IMR-90 (cell line): ENCODE measurements at regions not wholly inside any gene's neighbourhood (a gene's known extent, or its start where the extent isn't known, plus 50 kb on each side); places are given as distances from the start of the nearest gene placed in this dataset.

Source experiments
- ATAC-seq: fragments of 200-7000 bp; cut with Tn5 transposase; 2 replicates; pipeline ENCODE4 v1.9.1; 2020; ENCODE audit warnings: low read depth, mild to moderate bottlenecking, moderate library complexity
- BruUV-seq: library from RNA; stranded (reverse); fragments of 400-500 nt; replicated peaks from 2 replicates; lab custom pipeline; 2021; lab: Mats Ljungman, UMichigan
- CTCF ChIA-PET: fragments of 300-600 bp; formaldehyde crosslinking; extraction: SDS; loops from one replicate; lab custom pipeline; 2021; ENCODE audit warnings: antibody characterized with exemption; lab: Yijun Ruan, JAX
- POLR2A ChIA-PET: fragments of 300-600 bp; sonication (Branson Sonifier 250); formaldehyde crosslinking; loops from one replicate; lab custom pipeline; 2022; ENCODE audit warnings: antibody characterized with exemption; ENCODE audit not compliant: unreplicated experiment; lab: Charles Lee
- DNase-seq: peaks from one replicate; pipeline ENCODE4 v3.0.0; 2013
- H2AFZ ChIP-seq: replicated peaks from 2 replicates; pipeline ENCODE3; 2013; ENCODE audit warnings: low read length, mild to moderate bottlenecking; ENCODE audit not compliant: poor library complexity
- H2AK5ac ChIP-seq: 2 replicates; pipeline ENCODE4 v1.6.1; 2013; ENCODE audit warnings: low read depth, low read length, inconsistent platforms
- H2AK9ac ChIP-seq: replicated peaks from 2 replicates; pipeline ENCODE3; 2013; ENCODE audit warnings: mild to moderate bottlenecking, low read depth, low read length, moderate library complexity; ENCODE audit not compliant: poor library complexity
- H2BK120ac ChIP-seq: 2 replicates; pipeline ENCODE4 v1.6.1; 2013; ENCODE audit warnings: low read depth, low read length, inconsistent platforms
- H2BK15ac ChIP-seq: 3 replicates; pipeline ENCODE4 v1.6.1; 2013; ENCODE audit warnings: low read depth, low read length, inconsistent platforms
- H2BK20ac ChIP-seq: 2 replicates; pipeline ENCODE4 v1.6.1; 2013; ENCODE audit warnings: low read depth, mild to moderate bottlenecking, inconsistent platforms, low read length, moderate library complexity
- H2BK5ac ChIP-seq: 2 replicates; pipeline ENCODE4 v1.6.1; 2013; ENCODE audit warnings: mild to moderate bottlenecking, low read depth, low read length, inconsistent platforms; ENCODE audit not compliant: poor library complexity, severe bottlenecking
- H3K14ac ChIP-seq: replicated peaks from 2 replicates; pipeline ENCODE4 v1.6.1; 2013; ENCODE audit warnings: low read depth, low read length, inconsistent platforms
- H3K18ac ChIP-seq: 2 replicates; pipeline ENCODE4 v1.6.1; 2013; ENCODE audit warnings: low read depth, low read length, control low read depth
- H3K23ac ChIP-seq: 2 replicates; pipeline ENCODE4 v1.6.1; 2013; ENCODE audit warnings: low read depth, low read length, inconsistent platforms
- H3K27ac ChIP-seq: 2 replicates; pipeline ENCODE4 v1.5.1; 2013; ENCODE audit warnings: mild to moderate bottlenecking, control low read depth, low read length; ENCODE audit not compliant: insufficient read depth
- H3K27me3 ChIP-seq: 2 replicates; pipeline ENCODE4 v1.6.1; 2013; ENCODE audit warnings: low read length; ENCODE audit not compliant: control insufficient read depth, insufficient read depth
- H3K36me3 ChIP-seq: 2 replicates; pipeline ENCODE4 v1.6.1; 2013; ENCODE audit warnings: low read length, mixed read lengths; ENCODE audit not compliant: control insufficient read depth, insufficient read depth
- H3K4ac ChIP-seq: 2 replicates; pipeline ENCODE4 v1.6.1; 2013; ENCODE audit warnings: low read depth, low read length, inconsistent platforms
- H3K4me1 ChIP-seq: 2 replicates; pipeline ENCODE4 v1.6.1; 2013; ENCODE audit warnings: low read length, mixed read lengths; ENCODE audit not compliant: control insufficient read depth, insufficient read depth
- H3K4me2 ChIP-seq: 2 replicates; pipeline ENCODE4 v1.6.1; 2013; ENCODE audit warnings: low read depth, mild to moderate bottlenecking, control low read depth, low read length, moderate library complexity
- H3K4me3 ChIP-seq: 2 replicates; pipeline ENCODE4 v1.5.1; 2013; ENCODE audit warnings: low read depth, mild to moderate bottlenecking, control low read depth, low read length, moderate library complexity; ENCODE audit not compliant: insufficient read depth
- H3K56ac ChIP-seq: 2 replicates; pipeline ENCODE4 v1.6.1; 2013; ENCODE audit warnings: low read length, inconsistent platforms; ENCODE audit not compliant: insufficient read depth; ENCODE audit errors: extremely low read depth
- H3K79me1 ChIP-seq, 2 experiments: 2 replicates each; pipeline ENCODE4 v1.6.1; 2013; ENCODE audit warnings: low read length in 2 of 2, inconsistent platforms in 1 of 2, low read depth in 1 of 2
- H3K9ac ChIP-seq: 2 replicates; pipeline ENCODE4 v1.6.1; 2013; ENCODE audit warnings: low read depth, low read length, control low read depth
- H3K9me1 ChIP-seq: 2 replicates; pipeline ENCODE4 v1.6.1; 2013; ENCODE audit warnings: low read length, inconsistent platforms; ENCODE audit not compliant: insufficient read depth
- H3K9me3 ChIP-seq: 2 replicates; pipeline ENCODE4 v1.6.1; 2013; ENCODE audit warnings: low read length; ENCODE audit not compliant: control insufficient read depth, insufficient read depth
- H4K20me1 ChIP-seq: 2 replicates; pipeline ENCODE4 v1.6.1; 2013; ENCODE audit warnings: low read length, inconsistent platforms; ENCODE audit not compliant: insufficient read depth
- H4K5ac ChIP-seq: 2 replicates; pipeline ENCODE4 v1.6.1; 2013; ENCODE audit warnings: mild to moderate bottlenecking, low read depth, low read length, control low read depth
- H4K8ac ChIP-seq, 2 experiments: 2 replicates each; pipeline ENCODE4 v1.6.1; 2013; ENCODE audit warnings: low read depth in 2 of 2, low read length in 2 of 2, control low read depth in 1 of 2, inconsistent platforms in 1 of 2
- H4K91ac ChIP-seq: 2 replicates; pipeline ENCODE4 v1.6.1; 2013; ENCODE audit warnings: low read depth, low read length, inconsistent platforms; ENCODE audit not compliant: insufficient read depth
- BHLHE40 ChIP-seq: fragments of 150-350 bp; IDR thresholded peaks from 2 replicates; pipeline ENCODE4 v1.6.1; 2016; ENCODE audit warnings: mild to moderate bottlenecking, low read depth, low read length
- CEBPB ChIP-seq: IDR thresholded peaks from 2 replicates; pipeline ENCODE4 v1.6.1; 2012; ENCODE audit warnings: low read depth, low read length, improper control_type of control experiment
- CHD1 ChIP-seq: IDR thresholded peaks from 2 replicates; pipeline ENCODE4 v1.6.1; 2012; ENCODE audit warnings: low read depth, low read length, improper control_type of control experiment
- FOS ChIP-seq: fragments of 150-350 bp; IDR thresholded peaks from 2 replicates; pipeline ENCODE4 v1.6.1; 2016; ENCODE audit warnings: low read depth, low read length
- MAFK ChIP-seq: IDR thresholded peaks from 2 replicates; pipeline ENCODE4 v1.6.1; 2012; ENCODE audit warnings: low read depth, low read length, improper control_type of control experiment
- MAZ ChIP-seq: IDR thresholded peaks from 2 replicates; pipeline ENCODE4 v1.6.1; 2012; ENCODE audit warnings: low read depth, mild to moderate bottlenecking, low read length, improper control_type of control experiment, moderate library complexity, borderline replicate concordance
- MXI1 ChIP-seq: IDR thresholded peaks from 2 replicates; pipeline ENCODE4 v1.6.1; 2012; ENCODE audit warnings: low read depth, mild to moderate bottlenecking, low read length, moderate library complexity, borderline replicate concordance
- NFE2L2 ChIP-seq: fragments of 150-350 bp; IDR thresholded peaks from 2 replicates; pipeline ENCODE4 v1.6.1; 2016; ENCODE audit warnings: low read depth, mild to moderate bottlenecking, low read length
- POLR2A ChIP-seq: IDR thresholded peaks from 2 replicates; pipeline ENCODE4 v1.6.1; 2012; ENCODE audit warnings: mild to moderate bottlenecking, low read depth, low read length
- RAD21 ChIP-seq: IDR thresholded peaks from 2 replicates; pipeline ENCODE4 v1.6.1; 2012; ENCODE audit warnings: low read length, improper control_type of control experiment
- RCOR1 ChIP-seq: IDR thresholded peaks from 2 replicates; pipeline ENCODE4 v1.6.1; 2012; ENCODE audit warnings: mild to moderate bottlenecking, low read length, improper control_type of control experiment; ENCODE audit not compliant: insufficient replicate concordance
- RFX5 ChIP-seq: IDR thresholded peaks from 2 replicates; pipeline ENCODE4 v1.8.0; 2012; ENCODE audit warnings: low read depth, mild to moderate bottlenecking, low read length, moderate library complexity
- SMC3 ChIP-seq: fragments of 150-350 bp; IDR thresholded peaks from 2 replicates; pipeline ENCODE4 v1.6.1; 2016; ENCODE audit warnings: low read depth, mild to moderate bottlenecking, antibody characterized with exemption, low read length, moderate library complexity
- WGBS, 2 experiments: methylation state at CpG; one replicate each; pipeline versions ENCODE4 v1.1.5 to v1.1.7; 2013; ENCODE audit warnings: missing lambda C conversion rate in 2 of 2; ENCODE audit not compliant: insufficient read length in 1 of 2; ENCODE audit errors: extremely low coverage in 2 of 2; 5-methylcytosine and 5-hydroxymethylcytosine counted together
- dilution Hi-C: fragments of 300-500 bp; cut with HindIII; formaldehyde crosslinking; loops from one replicate; pipeline ENCODE4 v1.14.3; 2018; ENCODE audit warnings: low sequenced_read_pairs; ENCODE audit not compliant: unreplicated experiment
- in situ Hi-C: fragments of 300-500 bp; cut with MboI; formaldehyde crosslinking; loops from 3 replicates; pipeline ENCODE4 v1.14.3; 2019; ENCODE audit warnings: low sequenced_read_pairs, inconsistent platforms, mixed read lengths
- intact Hi-C: fragments of 100-400 bp; cut with micrococcal nuclease; formaldehyde crosslinking; loops from 2 replicates; pipeline ENCODE4 v1.10.0; 2022
- TF ChIP-seq, protein P1 (sequence below): fragments of 150-350 bp; IDR thresholded peaks from 2 replicates; pipeline ENCODE4 v1.6.1; 2016; ENCODE audit warnings: low read depth, mild to moderate bottlenecking, low read length, moderate library complexity, borderline replicate concordance
- TF ChIP-seq, protein P2 (sequence below): fragments of 150-350 bp; IDR thresholded peaks from 2 replicates; pipeline ENCODE4 v1.6.1; 2017; ENCODE audit warnings: mild to moderate bottlenecking, antibody characterized with exemption, low read length, low read depth
- TF ChIP-seq, protein P3 (sequence below): conservative IDR thresholded peaks from 2 replicates; pipeline ENCODE4 v1.5.1; 2012; ENCODE audit warnings: mild to moderate bottlenecking, low read depth, low read length, improper control_type of control experiment

- POLR2A ChIA-PET: no interaction called here
- dilution Hi-C loops: no loop called here
- BruUV-seq: no TSS peak
Measured at GRCh38 chr10:88066876-88067275, 203.5 kb downstream of the PTEN start.

More at GRCh38 chr10:88066876-88067275, 203.5 kb downstream of the PTEN start:
- no peaks in the 10 kb centered on the region for H3K27me3 ChIP-seq
- H2AK9ac ChIP-seq: no peak overlapping the region
- no peak for ATAC-seq
- no peak overlapping the region for H2BK20ac ChIP-seq
- H4K91ac ChIP-seq: no peak overlapping the region
- no peaks in the 10 kb centered on the region for H3K9me3 ChIP-seq
- H3K27ac ChIP-seq: no peak overlapping the region
- H3K23ac ChIP-seq: no peak overlapping the region
- intact Hi-C loops: no loop called here
- H3K79me1 ChIP-seq: peaks cover 0 to 3% of the 10 kb centered on the region in 2 experiments; a peak in 1 of 4 replicates
- no peak for DNase-seq
- peaks cover 26% of the 10 kb centered on the region for H3K4me1 ChIP-seq
- H2BK120ac ChIP-seq: no peak overlapping the region
- H2AK5ac ChIP-seq: no peak overlapping the region
- 0 out of 2 replicates have a peak, but pooled peaks cover 3% of the 10 kb centered on the region for H4K20me1 ChIP-seq
- no peak overlapping the region for H3K18ac ChIP-seq
- H2BK5ac ChIP-seq: no peak overlapping the region
- H3K4ac ChIP-seq: no peak overlapping the region
- no peak overlapping the region for H4K8ac ChIP-seq
- H3K4me3 ChIP-seq: no peak overlapping the region
- H2BK15ac ChIP-seq: no peak overlapping the region
- H4K5ac ChIP-seq: no peak overlapping the region
- no peak overlapping the region for H3K14ac ChIP-seq
- no peak overlapping the region for H3K56ac ChIP-seq
- no peak overlapping the region for H3K9ac ChIP-seq
- no CpG with 5 or more reads among the region's 6 CpGs for WGBS, 2 experiments
- no peak for TF ChIP-seq CEBPB
- no peak for TF ChIP-seq NFE2L2
- no peak for TF ChIP-seq MXI1
- TF ChIP-seq, protein P1, sequence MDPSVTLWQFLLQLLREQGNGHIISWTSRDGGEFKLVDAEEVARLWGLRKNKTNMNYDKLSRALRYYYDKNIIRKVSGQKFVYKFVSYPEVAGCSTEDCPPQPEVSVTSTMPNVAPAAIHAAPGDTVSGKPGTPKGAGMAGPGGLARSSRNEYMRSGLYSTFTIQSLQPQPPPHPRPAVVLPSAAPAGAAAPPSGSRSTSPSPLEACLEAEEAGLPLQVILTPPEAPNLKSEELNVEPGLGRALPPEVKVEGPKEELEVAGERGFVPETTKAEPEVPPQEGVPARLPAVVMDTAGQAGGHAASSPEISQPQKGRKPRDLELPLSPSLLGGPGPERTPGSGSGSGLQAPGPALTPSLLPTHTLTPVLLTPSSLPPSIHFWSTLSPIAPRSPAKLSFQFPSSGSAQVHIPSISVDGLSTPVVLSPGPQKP: no peak
- no peak for TF ChIP-seq MAFK
- TF ChIP-seq, protein P2, sequence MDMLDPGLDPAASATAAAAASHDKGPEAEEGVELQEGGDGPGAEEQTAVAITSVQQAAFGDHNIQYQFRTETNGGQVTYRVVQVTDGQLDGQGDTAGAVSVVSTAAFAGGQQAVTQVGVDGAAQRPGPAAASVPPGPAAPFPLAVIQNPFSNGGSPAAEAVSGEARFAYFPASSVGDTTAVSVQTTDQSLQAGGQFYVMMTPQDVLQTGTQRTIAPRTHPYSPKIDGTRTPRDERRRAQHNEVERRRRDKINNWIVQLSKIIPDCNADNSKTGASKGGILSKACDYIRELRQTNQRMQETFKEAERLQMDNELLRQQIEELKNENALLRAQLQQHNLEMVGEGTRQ: no peak
- no peak for TF ChIP-seq RAD21
- TF ChIP-seq SMC3: no peak
- TF ChIP-seq CHD1: no peak
- TF ChIP-seq FOS: no peak
- TF ChIP-seq BHLHE40: no peak
- TF ChIP-seq RCOR1: no peak
- TF ChIP-seq, protein P3, sequence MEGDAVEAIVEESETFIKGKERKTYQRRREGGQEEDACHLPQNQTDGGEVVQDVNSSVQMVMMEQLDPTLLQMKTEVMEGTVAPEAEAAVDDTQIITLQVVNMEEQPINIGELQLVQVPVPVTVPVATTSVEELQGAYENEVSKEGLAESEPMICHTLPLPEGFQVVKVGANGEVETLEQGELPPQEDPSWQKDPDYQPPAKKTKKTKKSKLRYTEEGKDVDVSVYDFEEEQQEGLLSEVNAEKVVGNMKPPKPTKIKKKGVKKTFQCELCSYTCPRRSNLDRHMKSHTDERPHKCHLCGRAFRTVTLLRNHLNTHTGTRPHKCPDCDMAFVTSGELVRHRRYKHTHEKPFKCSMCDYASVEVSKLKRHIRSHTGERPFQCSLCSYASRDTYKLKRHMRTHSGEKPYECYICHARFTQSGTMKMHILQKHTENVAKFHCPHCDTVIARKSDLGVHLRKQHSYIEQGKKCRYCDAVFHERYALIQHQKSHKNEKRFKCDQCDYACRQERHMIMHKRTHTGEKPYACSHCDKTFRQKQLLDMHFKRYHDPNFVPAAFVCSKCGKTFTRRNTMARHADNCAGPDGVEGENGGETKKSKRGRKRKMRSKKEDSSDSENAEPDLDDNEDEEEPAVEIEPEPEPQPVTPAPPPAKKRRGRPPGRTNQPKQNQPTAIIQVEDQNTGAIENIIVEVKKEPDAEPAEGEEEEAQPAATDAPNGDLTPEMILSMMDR: no peak
- TF ChIP-seq MAZ: no peak
- TF ChIP-seq RFX5: no peak
- no peak for TF ChIP-seq POLR2A
- CTCF ChIA-PET: no interaction called here
- in situ Hi-C loops: no loop called here
- H2AFZ ChIP-seq: no peak overlapping the region
- no peaks in the 10 kb centered on the region for H3K36me3 ChIP-seq
- H3K4me2 ChIP-seq: no peak overlapping the region
- peaks cover 25% of the 10 kb centered on the region for H3K9me1 ChIP-seq
